Activated naive CD8-positive, alpha-beta T cell treated with anti-CD3 and anti-CD28 coated beads, Interleukin-2, amount 10 ng/mL, durations not matched to agents 7 days and 5 days (primary cell): ENCODE measurements at regions not wholly inside any gene's neighbourhood (a gene's known extent, or its start where the extent isn't known, plus 50 kb on each side); places are given as distances from the start of the nearest gene placed in this dataset.
A peak's percentile ranks its signal among the peaks of the same experiment; 100 is the strongest.

ENCODE experiments used
- ATAC-seq: fragments of 150-1000 bp; cut with Tn5 transposase; one replicate; pipeline ENCODE4 v1.10.0; 2021; ENCODE audit warnings: low read depth, moderate library complexity
- POLR2A ChIA-PET: fragments of 350-600 bp; sonication (Branson Sonifier 250); formaldehyde crosslinking; loops from one replicate; lab custom pipeline; 2021; ENCODE audit warnings: antibody characterized with exemption; lab: Charles Lee
- DNase-seq: peaks from one replicate; pipeline ENCODE4 v3.0.0; 2021
- H3K27ac Mint-ChIP-seq: one replicate; pipeline ENCODE4 v1.8.0; 2022; ENCODE audit warnings: mild to moderate bottlenecking, mixed read lengths
- H3K27me3 Mint-ChIP-seq: one replicate; pipeline ENCODE4 v1.8.0; 2022; ENCODE audit warnings: mild to moderate bottlenecking, moderate library complexity, mixed read lengths
- H3K36me3 Mint-ChIP-seq: one replicate; pipeline ENCODE4 v1.8.0; 2021; ENCODE audit warnings: mild to moderate bottlenecking, mixed read lengths
- H3K4me1 Mint-ChIP-seq: one replicate; pipeline ENCODE4 v1.8.0; 2021; ENCODE audit warnings: mixed read lengths
- H3K4me3 Mint-ChIP-seq: one replicate; pipeline ENCODE4 v1.8.0; 2022; ENCODE audit warnings: mild to moderate bottlenecking, moderate library complexity, mixed read lengths
- H3K9me3 Mint-ChIP-seq: one replicate; pipeline ENCODE4 v1.8.0; 2021; ENCODE audit warnings: mixed read lengths

DNA sequence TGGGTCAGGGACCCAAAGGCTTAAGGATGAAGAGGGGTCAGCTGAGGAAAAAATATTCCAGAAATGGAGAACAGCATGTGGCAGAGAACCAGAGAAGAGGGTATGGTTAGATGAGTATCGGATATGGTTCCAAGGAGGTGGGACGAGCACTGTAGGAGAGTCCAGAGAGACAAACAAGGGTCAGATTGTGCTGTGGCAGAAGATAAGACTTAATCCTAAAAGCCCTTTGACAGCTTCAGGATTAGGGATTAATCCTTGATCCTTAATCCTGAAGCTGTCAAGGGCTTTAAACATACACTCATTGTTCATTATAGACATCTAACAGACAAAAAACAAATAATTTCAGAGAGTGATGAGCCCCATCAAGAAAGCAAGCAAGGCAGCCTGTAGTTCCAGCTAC lies 124.0 kb downstream of the SPTSSA start:
- Mint-ChIP-seq H3K9me3 (peaks cover 2% of the 10 kb centered on the region), H3K36me3 (no peaks in the 10 kb centered on the region), H3K27ac (no peak overlapping the region), H3K4me3 (no peak overlapping the region), H3K27me3 (peaks cover 2% of the 10 kb centered on the region), H3K4me1 (peaks cover 10% of the 10 kb centered on the region)
- POLR2A ChIA-PET: no interaction called here
- DNase-seq: no peak
- no peak for ATAC-seq

DNA sequence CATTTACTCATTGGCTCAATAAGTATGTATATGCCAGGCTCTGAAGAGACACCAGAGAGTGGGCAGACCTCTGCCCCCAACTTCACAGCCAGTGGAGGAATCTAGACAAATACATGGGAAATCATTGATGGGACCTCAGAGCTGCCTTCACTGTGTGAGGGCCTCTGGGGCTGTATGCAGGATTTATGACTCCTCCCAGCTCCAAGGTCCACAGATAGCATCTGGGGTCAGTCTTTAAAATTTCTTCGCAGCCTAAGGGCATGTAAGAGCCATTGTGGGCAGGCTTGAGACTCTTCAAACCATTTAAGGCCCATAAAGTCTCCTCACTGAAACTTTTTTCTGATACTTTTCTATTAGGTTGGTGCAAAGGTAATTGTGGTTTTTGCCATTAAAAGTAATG lies 125.5 kb downstream of the SPTSSA start:
- Mint-ChIP-seq H3K27ac (no peak overlapping the region), H3K4me3 (no peak overlapping the region), H3K9me3 (peaks cover 2% of the 10 kb centered on the region), H3K27me3 (peaks cover 2% of the 10 kb centered on the region), H3K36me3 (no peaks in the 10 kb centered on the region), H3K4me1 (peaks cover 11% of the 10 kb centered on the region)
- POLR2A ChIA-PET: no interaction called here
- DNase-seq (no peak), ATAC-seq (no peak)

DNA sequence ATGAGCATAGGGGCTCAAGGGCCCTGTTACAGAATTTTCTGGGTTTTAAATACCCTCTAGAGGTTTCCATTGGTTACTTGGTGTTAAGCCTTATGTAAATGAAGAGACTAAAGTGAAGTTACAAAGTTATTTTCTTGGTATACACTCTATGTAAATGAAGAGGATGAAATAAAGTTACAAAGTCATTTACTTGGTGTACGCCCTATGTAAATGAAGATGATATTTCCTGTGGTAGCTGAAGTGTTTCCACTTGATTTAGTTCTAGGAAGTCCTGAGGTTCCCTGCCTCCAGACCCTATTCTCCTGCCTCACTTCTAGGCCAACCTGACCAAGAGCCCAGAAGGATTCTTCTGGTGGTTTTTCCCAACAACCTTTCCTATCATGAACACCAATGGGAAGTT lies 126.1 kb downstream of the SPTSSA start:
- no peak for DNase-seq
- Mint-ChIP-seq H3K27ac (no peak overlapping the region), H3K4me1 (peaks cover 11% of the 10 kb centered on the region), H3K9me3 (peaks cover 2% of the 10 kb centered on the region), H3K4me3 (no peak overlapping the region), H3K36me3 (no peaks in the 10 kb centered on the region), H3K27me3 (peaks cover 2% of the 10 kb centered on the region)
- POLR2A ChIA-PET: no interaction called here
- ATAC-seq: no peak

DNA sequence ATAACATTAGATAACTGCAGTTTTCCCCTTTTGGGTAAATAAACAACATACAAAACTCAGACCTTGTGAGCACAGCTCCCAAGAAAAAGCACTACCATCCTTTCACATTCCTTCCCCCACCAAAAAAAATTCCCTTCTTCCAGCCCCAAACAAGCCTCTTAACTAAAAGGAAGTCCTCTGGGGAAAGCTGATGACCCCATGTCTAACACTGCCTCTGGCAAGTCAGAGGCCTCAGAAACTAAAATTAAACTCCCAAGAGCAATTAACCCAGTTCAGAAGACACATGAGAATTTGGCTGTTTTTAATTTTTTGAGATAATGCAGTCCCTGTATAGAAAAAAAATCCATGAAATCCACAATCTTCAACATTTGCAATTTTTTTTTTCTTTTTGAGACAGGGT lies 127.7 kb downstream of the SPTSSA start:
- DNase-seq: no peak
- no peak overlapping the region for H3K4me3 Mint-ChIP-seq
- H3K36me3 Mint-ChIP-seq: no peaks in the 10 kb centered on the region
- POLR2A ChIA-PET: no interaction called here
- no peak overlapping the region for H3K27ac Mint-ChIP-seq
- H3K4me1 Mint-ChIP-seq: peaks cover 6% of the 10 kb centered on the region
- no peaks in the 10 kb centered on the region for H3K9me3 Mint-ChIP-seq
- peaks cover 2% of the 10 kb centered on the region for H3K27me3 Mint-ChIP-seq
- ATAC-seq: no peak

DNA sequence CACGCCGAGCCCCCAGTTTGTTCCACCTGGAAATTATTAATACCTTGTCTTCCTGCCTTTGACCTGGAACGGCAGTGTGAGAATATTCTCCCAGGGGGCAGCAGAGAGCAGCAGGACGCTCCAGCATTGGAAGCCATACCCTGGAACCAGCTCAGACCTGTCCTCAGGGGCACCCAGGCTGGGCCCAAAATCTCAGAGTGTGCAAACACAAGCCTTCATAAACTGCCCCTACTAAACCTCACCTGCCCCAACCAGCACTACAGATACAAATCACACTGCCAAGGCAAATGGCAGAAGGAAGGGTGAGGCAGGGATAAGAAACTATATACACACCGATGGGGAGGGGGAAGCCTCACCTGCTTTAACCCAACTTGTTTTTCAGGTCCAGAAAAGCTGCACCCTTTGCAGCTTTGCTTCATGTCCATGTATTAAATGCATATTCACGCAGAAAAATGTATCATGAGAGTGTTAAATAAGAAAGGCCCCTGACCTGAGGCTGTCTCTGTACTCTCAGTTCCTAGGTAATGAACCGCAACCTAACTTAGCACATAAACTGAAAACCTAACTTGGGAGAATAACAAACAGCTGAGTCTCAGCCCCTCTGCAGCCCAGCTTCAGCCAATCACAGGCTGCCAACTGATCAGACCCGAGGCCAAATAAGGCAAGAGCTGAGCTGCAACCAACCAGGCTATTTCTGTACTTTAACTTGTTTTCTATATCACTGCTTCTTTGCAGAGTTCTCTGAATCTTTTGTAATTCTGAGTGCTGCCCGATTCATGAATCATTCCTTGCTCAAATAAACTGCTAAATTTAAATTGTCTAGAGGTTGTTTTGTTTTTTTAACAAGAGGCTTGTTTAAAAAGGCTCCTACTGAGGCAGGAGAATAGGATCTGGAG lies 130.1 kb downstream of the SPTSSA start:
- Mint-ChIP-seq H3K9me3 (no peaks in the 10 kb centered on the region), H3K4me1 (peaks cover 6% of the 10 kb centered on the region), H3K36me3 (no peaks in the 10 kb centered on the region), H3K4me3 (no peak overlapping the region), H3K27me3 (no peaks in the 10 kb centered on the region), H3K27ac (no peak overlapping the region)
- peak; percentile 62 for DNase-seq
- POLR2A ChIA-PET: interaction anchor here (0.6 kb wide), 1 partner anchor 758 kb away, joined by 7 read pairs; no protein-coding TSS in a partner anchor
- ATAC-seq: peak; percentile 72

DNA sequence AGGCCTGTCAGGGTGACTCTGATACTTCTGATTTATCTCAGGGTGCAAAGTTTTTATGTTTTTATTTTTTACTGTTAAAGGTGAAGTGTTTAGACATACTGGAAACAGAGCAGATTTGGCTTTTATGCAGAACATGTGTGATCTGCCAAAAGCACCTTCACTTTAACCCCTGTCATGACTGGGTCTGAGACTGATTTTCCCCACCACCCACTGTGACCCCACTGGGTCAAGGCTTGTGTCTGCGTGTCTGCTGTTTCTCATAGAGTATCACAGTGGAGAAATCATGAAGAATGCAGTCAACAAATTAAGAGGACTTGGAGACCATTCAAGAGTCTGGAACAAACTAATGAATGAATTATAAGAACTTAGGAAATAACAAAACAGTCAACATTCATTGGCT lies 131.2 kb downstream of the SPTSSA start:
- POLR2A ChIA-PET: no interaction called here
- Mint-ChIP-seq H3K27ac (no peak overlapping the region), H3K36me3 (no peaks in the 10 kb centered on the region), H3K27me3 (no peaks in the 10 kb centered on the region), H3K9me3 (no peaks in the 10 kb centered on the region), H3K4me3 (no peak overlapping the region), H3K4me1 (peaks cover 4% of the 10 kb centered on the region)
- ATAC-seq: no peak
- no peak for DNase-seq

DNA sequence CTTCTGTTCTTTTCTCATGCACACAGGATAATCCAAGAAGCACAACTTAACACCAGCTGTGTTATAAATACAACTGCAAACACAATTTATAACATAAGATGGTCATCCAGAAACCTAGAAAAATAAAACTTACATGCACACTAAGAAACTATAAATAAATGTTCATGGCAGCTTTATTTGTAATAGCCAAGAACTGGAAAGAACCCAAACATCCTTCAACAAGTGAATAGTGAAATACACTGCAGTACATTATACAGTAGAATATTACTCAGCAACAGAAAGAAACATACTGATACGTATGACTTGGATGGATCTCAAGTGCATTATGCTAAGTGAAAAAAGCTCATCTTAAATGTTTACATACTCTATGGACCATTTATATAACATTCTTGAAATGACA lies 132.7 kb downstream of the SPTSSA start:
- POLR2A ChIA-PET: no interaction called here
- Mint-ChIP-seq H3K27me3 (no peaks in the 10 kb centered on the region), H3K9me3 (no peaks in the 10 kb centered on the region), H3K4me1 (peaks cover 2% of the 10 kb centered on the region), H3K27ac (no peak overlapping the region), H3K36me3 (no peaks in the 10 kb centered on the region), H3K4me3 (no peak overlapping the region)
- no peak for ATAC-seq
- DNase-seq: no peak

DNA sequence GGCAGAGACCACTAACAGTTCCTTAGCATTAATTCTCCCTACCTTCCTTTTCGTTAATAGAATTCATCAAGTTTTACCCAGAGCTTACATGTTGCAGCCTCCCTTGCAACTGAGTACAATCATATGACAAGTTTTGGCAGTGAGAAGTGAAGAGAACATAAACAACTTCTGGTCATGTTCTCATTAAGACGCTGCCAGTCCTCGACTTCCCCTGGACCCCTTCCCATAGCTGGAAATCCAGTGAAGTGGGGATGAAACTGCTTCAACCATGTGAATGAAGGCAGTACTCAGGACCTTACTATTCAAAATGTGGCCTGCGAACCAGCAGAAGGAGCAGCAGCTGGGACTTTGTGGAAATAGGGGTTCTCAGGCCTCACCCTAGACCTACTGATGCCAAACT lies 133.9 kb downstream of the SPTSSA start:
- no peaks in the 10 kb centered on the region for H3K27me3 Mint-ChIP-seq
- peaks cover 2% of the 10 kb centered on the region for H3K4me1 Mint-ChIP-seq
- POLR2A ChIA-PET: no interaction called here
- H3K9me3 Mint-ChIP-seq: no peaks in the 10 kb centered on the region
- no peak for ATAC-seq
- no peak for DNase-seq
- no peak overlapping the region for H3K27ac Mint-ChIP-seq
- H3K36me3 Mint-ChIP-seq: no peaks in the 10 kb centered on the region
- no peak overlapping the region for H3K4me3 Mint-ChIP-seq

DNA sequence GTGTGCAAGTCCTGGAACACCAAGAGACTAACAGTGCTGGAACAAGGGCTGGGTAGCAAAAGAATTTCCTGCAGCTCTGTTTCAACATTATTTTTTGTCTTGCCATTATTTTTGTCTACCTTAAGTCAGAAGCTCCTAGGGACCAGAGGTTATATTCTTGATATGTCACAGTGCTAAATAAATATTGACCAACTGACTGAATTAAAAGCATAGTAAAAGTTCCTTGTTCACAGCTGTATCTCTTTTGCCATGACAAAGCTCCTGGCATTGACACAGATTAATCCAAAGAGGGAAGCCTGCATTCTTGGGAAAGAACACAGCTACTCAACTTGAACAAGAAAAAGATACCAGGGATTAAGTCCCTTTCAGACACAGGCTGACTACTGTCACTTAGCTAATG lies 136.5 kb downstream of the SPTSSA start:
- DNase-seq (no peak), ATAC-seq (no peak)
- no peaks in the 10 kb centered on the region for H3K9me3 Mint-ChIP-seq
- POLR2A ChIA-PET: no interaction called here
- no peaks in the 10 kb centered on the region for H3K36me3 Mint-ChIP-seq
- no peak overlapping the region for H3K27ac Mint-ChIP-seq
- H3K27me3 Mint-ChIP-seq: no peaks in the 10 kb centered on the region
- no peak overlapping the region for H3K4me3 Mint-ChIP-seq
- H3K4me1 Mint-ChIP-seq: no peaks in the 10 kb centered on the region

DNA sequence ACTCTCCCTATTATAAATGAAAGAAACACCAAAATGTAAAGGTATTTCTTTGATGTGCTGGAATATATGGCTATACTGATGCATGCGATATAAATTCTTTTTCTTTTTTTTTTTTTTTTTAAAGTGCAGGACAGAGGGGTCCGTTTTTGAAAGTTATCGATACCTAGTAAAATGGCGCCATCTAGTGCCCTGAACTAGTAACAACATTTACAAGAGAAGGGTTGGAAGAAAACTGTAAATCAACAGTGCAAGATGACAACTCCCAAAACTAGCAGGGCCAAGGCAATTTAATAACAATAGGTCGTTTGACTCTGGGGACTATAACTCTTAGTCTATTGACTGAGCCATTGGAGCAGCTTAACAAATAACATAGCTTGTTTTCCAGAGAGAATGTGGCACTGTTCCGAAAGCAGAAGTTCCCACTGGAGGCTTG lies 137.7 kb downstream of the SPTSSA start:
- Mint-ChIP-seq H3K4me1 (no peaks in the 10 kb centered on the region), H3K4me3 (no peak overlapping the region), H3K9me3 (no peaks in the 10 kb centered on the region), H3K27me3 (peaks cover 3% of the 10 kb centered on the region), H3K36me3 (no peaks in the 10 kb centered on the region), H3K27ac (no peak overlapping the region)
- ATAC-seq (no peak), DNase-seq (no peak)
- POLR2A ChIA-PET: no interaction called here

DNA sequence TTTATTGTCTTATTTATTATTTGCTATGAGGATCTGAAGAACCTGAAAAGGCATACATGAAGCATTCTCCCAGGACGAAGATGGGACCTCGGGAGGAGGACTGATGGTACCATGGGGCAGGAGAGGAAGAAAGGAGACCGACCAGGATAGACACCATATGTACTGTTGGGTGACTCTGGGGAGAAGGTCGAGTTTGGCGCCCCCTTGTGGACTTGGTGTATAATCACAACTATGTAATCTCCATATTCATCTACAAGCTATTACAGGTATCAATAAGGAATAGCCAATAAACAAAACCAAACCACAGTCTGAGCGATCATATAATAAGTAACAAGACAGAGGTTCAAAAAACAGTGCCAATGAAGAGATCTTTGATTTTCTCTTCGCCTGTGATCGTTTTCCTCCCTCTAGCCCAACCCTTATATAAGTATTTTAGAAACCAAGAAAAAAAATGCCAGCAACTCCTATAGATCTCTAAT lies 139.1 kb downstream of the SPTSSA start:
- no peak overlapping the region for H3K4me3 Mint-ChIP-seq
- H3K27ac Mint-ChIP-seq: no peak overlapping the region
- peak; percentile 52 for ATAC-seq
- no peaks in the 10 kb centered on the region for H3K36me3 Mint-ChIP-seq
- POLR2A ChIA-PET: interaction anchor here (0.7 kb wide), 1 partner anchor 1734 kb away, joined by 3 read pairs; no protein-coding TSS in a partner anchor
- DNase-seq: peak; percentile 74
- H3K9me3 Mint-ChIP-seq: no peaks in the 10 kb centered on the region
- peaks cover 3% of the 10 kb centered on the region for H3K27me3 Mint-ChIP-seq
- no peaks in the 10 kb centered on the region for H3K4me1 Mint-ChIP-seq

DNA sequence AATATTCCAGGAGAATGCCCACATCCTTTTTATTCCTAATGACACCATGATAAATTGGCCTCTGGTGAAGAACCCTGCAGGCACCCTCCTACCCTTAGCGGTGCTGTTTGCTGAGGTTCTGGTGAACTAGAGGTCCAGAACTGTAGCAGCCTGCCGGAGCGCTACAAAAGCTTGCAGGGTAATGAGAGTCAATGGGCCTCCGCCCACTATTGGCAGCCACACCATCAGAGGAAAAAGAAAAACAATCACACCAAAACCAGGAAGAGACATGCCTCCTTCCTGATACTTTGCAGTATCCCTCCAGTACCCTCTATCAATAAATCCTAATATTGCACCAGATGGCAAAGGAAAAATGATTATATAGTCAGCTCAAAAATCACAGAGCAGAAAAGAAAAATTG lies 142.9 kb downstream of the SPTSSA start:
- no peak overlapping the region for H3K4me3 Mint-ChIP-seq
- H3K9me3 Mint-ChIP-seq: no peaks in the 10 kb centered on the region
- H3K27ac Mint-ChIP-seq: no peak overlapping the region
- DNase-seq (no peak), ATAC-seq (no peak)
- no peaks in the 10 kb centered on the region for H3K36me3 Mint-ChIP-seq
- POLR2A ChIA-PET: no interaction called here
- no peaks in the 10 kb centered on the region for H3K4me1 Mint-ChIP-seq
- peaks cover 12% of the 10 kb centered on the region for H3K27me3 Mint-ChIP-seq

DNA sequence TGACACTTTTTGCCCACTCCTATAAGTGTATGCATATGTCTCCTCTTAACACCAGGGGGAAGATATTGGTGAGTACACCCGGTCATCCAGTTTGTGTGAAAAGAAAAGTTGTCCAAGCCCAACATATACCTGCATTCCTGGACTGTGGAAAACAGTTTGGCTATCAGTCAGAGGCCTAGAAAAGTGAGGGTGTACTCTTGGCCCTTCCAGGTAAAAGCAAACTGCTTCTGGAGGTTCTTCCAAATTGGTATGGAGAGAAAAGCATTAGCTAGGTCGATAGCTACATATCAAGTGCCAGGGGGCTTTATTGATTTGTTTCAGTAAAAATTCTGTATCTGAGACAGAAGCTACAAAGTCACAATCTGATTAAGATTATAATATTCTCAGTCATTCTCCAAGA lies 144.0 kb downstream of the SPTSSA start:
- Mint-ChIP-seq H3K27ac (no peak overlapping the region), H3K9me3 (no peaks in the 10 kb centered on the region), H3K27me3 (peaks cover 16% of the 10 kb centered on the region), H3K36me3 (no peaks in the 10 kb centered on the region), H3K4me1 (no peaks in the 10 kb centered on the region), H3K4me3 (no peak overlapping the region)
- DNase-seq: no peak
- no peak for ATAC-seq
- POLR2A ChIA-PET: no interaction called here

DNA sequence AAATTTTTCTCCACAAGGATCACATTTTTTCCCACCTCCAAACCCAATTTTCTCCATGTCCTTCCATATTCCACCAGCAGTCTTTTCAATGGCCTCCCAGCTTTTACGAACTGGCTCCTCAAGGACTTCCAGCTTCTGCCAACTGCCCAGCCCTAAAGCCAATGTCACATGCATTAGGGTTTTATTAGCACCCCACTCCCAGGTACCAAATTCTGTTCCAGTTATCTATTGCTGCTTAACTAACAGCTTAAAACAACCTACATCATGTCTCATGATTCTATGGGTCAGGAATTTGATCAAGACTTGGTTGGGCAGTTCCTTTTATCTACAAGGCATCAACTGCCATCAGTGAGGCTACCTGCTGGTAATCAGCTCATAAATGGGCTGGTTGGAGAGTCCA lies 151.3 kb downstream of the SPTSSA start:
- Mint-ChIP-seq H3K27ac (no peak overlapping the region), H3K4me1 (no peaks in the 10 kb centered on the region), H3K4me3 (no peak overlapping the region), H3K36me3 (no peaks in the 10 kb centered on the region), H3K9me3 (no peaks in the 10 kb centered on the region), H3K27me3 (peaks cover 36% of the 10 kb centered on the region)
- POLR2A ChIA-PET: no interaction called here
- no peak for ATAC-seq
- DNase-seq: no peak
